GM18951 (cell line): ENCODE measurements at regions not wholly inside any gene's neighbourhood (a gene's known extent, or its start where the extent isn't known, plus 50 kb on each side); places are given as distances from the start of the nearest gene placed in this dataset.

Source experiments
- POLR2A ChIP-seq: IDR thresholded peaks from 4 replicates; pipeline ENCODE4 v1.6.1; 2011; ENCODE audit warnings: mild to moderate bottlenecking; ENCODE audit not compliant: insufficient read length, insufficient read depth; ENCODE audit errors: extremely low read depth
- in situ Hi-C: fragments of 300-500 bp; cut with MboI; formaldehyde crosslinking; loops from one replicate; pipeline ENCODE4 v1.12.0; 2022; ENCODE audit warnings: low sequenced_read_pairs, mixed read lengths, inconsistent platforms; ENCODE audit not compliant: unreplicated experiment

DNA sequence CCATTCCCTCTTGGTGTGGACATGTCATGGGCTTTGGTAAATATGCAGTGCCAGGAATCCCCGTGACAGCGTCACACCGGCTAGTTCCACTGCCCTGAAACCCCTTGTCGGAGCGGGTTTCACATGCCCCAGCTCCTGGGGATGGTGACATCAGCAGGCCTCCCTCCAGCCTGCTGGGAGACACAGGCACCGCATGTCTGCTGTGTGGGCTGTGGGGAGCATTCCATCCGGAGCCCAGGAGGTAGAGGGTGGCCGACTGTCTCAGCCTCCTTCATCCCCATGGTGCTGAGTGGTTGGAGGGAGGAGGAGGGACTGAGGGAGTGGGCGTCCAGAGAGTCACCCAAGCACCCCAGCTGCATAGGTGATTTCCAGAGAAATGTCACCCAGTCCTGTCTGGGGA, 1161.1 kb downstream of the BRD1 start:
- no peak for TF ChIP-seq POLR2A
- in situ Hi-C loops, result no loop called here

GRCh38 chr22:48665311-48665995, 1162.2 kb downstream of the BRD1 start:
- no peak for TF ChIP-seq POLR2A
- in situ Hi-C loops, result no loop called here

DNA sequence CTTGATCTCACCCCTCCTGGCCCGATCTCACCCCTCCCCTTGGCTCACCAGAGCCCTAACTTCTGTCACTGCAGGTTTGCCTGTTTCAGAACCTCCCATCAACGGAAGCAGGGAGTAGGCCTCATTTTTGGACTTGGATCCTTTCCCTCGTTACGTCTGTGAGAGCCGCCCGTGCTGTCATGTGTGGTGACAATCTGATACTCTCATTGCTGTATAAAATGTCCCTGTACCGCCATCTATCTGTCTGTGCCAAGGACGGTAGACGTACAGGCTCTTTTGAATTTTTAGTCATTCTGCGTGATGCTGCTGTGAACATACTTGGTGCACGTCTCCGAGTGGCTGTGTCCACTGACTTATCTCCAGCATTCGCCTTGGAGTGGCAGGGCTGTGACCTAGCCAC, 1163.1 kb downstream of the BRD1 start:
- TF ChIP-seq POLR2A, result no peak
- in situ Hi-C loops, result no loop called here

- TF ChIP-seq POLR2A, result no peak
- in situ Hi-C loops, result no loop called here
Measured at GRCh38 chr22:48663297-48663696, 1164.4 kb downstream of the BRD1 start.

DNA sequence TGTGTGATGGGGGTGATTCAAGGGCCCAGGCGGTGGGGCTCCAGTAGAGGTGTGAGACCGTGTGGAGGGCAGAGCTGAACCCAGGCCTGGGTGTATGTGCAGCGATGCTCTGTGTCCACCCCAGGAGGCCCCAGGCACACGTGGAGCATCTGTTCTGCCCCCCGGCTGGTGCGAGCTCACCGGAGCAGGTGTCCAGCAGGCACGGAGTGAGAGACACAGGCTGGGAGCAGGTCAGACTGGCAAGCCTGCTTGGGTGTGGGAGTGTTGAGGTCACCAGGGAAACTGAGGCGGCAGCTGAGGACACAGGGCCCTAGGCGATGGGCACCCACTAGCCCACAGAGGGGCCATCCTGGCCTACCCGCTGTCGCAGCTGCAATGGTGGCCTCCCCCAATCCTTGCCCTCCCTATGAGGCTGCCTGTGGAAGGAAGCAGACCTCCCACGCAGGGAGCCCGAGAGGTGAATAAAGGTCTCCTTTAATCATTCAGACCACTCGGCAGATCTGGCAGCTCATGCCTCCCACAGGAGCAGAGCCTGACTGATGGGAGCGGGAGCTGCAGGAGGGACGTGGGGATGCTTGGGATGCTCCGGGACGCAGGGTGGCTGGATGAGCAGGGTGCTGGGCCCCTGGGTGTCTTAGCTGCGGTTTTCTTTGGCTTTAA, 1165.1 kb downstream of the BRD1 start:
- no peak for TF ChIP-seq POLR2A
- in situ Hi-C loops, result no loop called here

DNA sequence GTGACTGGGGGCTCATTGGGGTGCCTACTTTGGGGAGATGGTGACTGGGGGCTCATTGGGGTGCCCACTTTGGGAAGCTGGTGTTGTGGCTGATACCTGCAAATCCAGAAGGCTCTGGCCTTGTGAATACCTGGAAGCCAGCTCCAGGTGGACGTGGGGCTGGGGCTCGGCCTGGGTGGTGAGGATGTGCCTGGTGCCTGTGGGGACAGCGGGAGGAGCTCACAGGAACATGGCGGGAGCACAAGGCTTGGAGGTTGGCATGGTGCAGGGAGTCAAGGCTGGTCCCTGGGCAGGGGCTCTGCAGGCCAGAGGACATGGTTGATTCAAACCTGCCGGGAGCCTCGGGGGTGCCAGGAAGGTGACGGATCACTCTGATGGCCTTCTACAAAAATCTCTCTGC, 1165.7 kb downstream of the BRD1 start:
- TF ChIP-seq POLR2A, result no peak

DNA sequence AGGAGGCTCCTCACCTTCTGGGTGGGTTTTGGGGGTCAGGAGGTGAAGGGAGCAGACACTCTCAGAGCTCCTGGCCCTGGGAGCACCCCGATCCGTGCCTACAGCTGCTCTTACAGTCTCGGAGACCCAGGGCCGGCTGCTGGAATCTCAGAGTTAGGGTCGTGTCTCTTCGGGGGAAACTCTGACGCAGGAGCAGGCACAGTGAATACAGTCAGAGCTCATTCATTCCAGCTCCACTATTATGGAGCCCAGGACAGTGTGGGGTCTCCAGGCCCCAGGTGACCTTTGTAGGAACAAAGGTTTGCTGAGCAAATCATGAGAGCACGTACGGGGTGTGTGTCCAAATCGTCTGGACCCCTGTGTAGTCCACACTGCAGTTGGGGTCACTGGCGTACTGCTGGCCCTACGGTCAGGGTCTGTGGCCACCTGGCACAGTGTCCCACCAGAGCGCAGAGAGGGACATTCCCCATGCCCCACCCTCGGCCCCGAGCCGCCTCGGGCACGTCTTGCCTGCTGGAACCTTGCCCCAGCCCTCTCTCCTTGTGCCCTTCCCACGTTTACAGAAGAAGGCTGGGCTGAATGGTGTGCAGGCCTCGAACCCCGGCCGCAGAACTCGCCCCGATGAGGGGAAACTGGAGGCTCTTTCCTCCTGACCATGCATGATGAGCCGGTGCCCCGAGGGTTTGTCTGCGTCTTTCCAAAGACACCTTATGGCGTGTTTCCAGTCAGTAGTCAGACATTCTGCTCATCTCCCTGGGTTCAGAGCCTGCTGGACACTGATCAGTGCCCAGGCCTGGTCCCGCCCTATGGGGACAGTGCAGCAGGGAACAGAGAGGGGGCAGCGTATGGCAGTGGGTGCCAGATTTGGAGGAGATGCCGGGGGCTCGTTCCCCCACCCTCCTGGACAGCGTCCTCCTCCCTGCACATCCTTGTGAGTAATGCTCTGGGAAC, 1166.6 kb downstream of the BRD1 start:
- in situ Hi-C loops, result no loop called here
- no peak for TF ChIP-seq POLR2A

More for the DNA sequence above, 1165.7 kb downstream of the BRD1 start:
- in situ Hi-C loops, result no loop called here

DNA sequence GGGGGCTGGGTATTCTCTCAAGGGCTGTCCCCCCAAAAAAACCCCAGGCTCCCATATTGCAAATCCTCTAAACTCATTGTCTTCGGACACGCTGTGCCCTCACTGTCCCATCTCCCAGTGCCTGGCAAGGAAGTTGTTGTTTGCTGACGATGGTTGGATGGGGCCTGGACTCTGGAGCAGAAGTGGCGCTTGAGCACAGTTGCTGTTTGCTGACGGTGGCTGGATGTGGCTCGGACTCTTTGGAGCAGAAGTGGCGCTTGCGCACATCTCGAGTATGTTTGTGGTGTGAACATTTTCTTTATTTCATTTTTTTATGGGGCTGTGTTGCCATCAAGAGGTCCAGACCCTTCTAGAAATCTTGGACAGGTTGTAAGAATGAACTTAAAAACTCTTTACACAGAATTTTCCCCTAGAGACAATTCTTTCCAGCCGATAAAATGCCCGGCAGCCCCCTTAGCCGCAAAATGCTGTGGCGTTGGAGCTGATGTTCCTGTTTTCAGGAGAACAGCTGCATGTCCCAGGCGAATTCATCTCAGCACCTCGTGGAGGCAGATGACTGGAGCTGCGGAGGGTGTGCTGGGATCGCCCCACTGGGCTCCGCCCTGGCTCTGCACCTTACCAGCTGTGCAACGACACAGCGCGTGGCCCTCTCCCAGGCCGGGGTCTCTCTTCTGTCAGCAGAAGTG, 1167.4 kb downstream of the BRD1 start:
- in situ Hi-C loops, result no loop called here
- TF ChIP-seq POLR2A, result no peak

GRCh38 chr22:48659404-48659996, 1168.2 kb downstream of the BRD1 start:
- TF ChIP-seq POLR2A, result no peak

DNA sequence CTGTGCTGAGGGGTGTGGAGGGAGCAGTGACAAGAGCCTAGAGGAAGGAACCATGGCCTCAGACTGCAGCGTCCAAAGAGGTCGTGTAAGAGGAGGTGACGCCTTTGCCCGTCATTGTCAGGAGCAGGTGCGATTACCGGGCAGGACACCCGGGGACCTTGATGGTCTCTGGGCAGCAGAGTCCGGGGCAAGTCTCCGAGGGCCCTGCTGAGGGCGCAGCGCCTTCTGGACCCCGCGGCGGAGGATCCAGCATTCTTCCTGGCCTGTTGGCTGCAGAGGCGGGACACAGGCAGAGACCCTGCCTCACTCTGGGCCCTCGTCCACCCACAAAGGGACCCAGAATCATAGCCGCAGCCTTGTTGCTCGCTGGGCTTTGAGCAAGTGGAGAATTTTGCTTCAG, 1168.8 kb downstream of the BRD1 start:
- no peak for TF ChIP-seq POLR2A

More at GRCh38 chr22:48659404-48659996, 1168.2 kb downstream of the BRD1 start:
- in situ Hi-C loops, result no loop called here

DNA sequence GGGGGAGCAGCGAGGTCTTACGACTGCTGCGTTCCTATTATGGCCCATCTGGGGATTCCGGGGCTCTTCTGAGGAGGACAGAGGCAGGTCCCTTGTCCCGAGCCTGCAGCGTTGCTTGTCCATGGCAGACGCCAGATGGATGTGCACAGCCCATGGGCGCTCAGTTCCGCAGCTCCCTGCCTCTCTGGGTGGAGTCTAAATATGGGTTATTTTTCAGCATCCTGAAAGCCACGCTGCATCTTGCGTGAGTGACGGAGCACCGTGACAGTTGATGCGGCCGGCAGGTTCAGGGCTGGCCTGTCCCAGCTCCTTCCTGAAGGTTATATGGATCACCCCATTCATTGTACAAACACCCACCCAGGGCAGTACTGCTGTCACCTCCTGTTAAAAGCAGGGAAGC, 1169.4 kb downstream of the BRD1 start:
- in situ Hi-C loops, result no loop called here
- no peak for TF ChIP-seq POLR2A

More for the DNA sequence above, 1168.8 kb downstream of the BRD1 start:
- in situ Hi-C loops, result no loop called here

DNA sequence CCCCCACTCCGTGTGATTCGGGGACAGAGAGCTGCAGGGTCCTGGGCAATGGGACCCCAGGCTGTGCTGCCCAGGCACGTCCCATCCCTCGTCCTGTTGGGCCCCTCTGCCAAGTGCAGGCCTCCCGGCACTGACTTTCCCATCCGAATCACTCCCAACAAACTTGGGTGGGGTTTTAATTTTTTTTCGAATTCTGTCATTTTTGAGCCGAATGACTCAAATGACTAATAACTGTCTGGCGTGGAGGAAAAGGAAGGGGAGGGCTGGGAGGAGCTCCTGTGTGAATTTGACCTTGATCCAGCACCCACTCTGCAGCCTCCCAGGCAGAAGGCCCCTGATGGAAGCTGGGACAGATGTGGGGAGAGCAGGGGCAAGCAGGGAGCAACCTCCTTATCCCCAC, 1173.2 kb downstream of the BRD1 start:
- in situ Hi-C loops, result no loop called here
- TF ChIP-seq POLR2A, result no peak

- TF ChIP-seq POLR2A, result no peak
- in situ Hi-C loops, result no loop called here
Measured at GRCh38 chr22:48653929-48654328, 1173.7 kb downstream of the BRD1 start.

DNA sequence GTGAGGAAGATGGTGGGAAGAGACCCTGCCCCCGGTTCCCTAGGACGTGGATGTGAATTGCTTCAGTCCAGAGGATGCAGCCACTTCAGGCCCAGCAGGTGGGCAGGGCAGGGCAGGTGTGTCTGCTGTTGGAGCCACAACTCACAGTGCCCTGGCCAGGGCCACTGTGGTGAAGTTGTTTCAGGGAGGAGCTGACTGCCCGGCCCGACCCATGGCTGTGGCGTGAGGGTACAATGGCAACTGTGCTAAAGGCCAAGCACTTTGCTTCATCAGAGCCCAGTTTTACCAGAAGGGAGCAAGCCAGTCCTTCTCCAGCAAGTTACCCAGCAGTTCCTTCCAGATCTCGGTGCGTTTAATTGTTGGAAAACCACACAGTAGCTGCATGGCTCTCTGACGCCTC, 1174.4 kb downstream of the BRD1 start:
- in situ Hi-C loops, result no loop called here
- no peak for TF ChIP-seq POLR2A
